ENCODE measurements at regions not wholly inside any gene's neighbourhood (a gene's known extent, or its start where the extent isn't known, plus 50 kb on each side); places are given as distances from the start of the nearest gene placed in this dataset.

GRCh38 chr2:71934595-71935261 lies 212.9 kb downstream of the CYP26B1 start:
- DNase-seq: peak; percentile 4

GRCh38 chr2:71934320-71934593 lies 213.4 kb downstream of the CYP26B1 start:
- DNase-seq: no peak

- DNase-seq: no peak
Measured at GRCh38 chr2:71933467-71934319, 214.0 kb downstream of the CYP26B1 start.

GRCh38 chr2:71932780-71933466 lies 214.7 kb downstream of the CYP26B1 start:
- DNase-seq: no peak

- no peak for DNase-seq
Measured at GRCh38 chr2:71932037-71932779, 215.5 kb downstream of the CYP26B1 start.

- DNase-seq: no peak
Measured at GRCh38 chr2:71930049-71930681, 217.5 kb downstream of the CYP26B1 start.

- no peak for DNase-seq
Measured at GRCh38 chr2:71929482-71929772, 218.2 kb downstream of the CYP26B1 start.

- DNase-seq: no peak
Measured at GRCh38 chr2:71928734-71929481, 218.8 kb downstream of the CYP26B1 start.

- DNase-seq: no peak
Measured at GRCh38 chr2:71927757-71928715, 219.6 kb downstream of the CYP26B1 start.

- DNase-seq: no peak
Measured at GRCh38 chr2:71926876-71927756, 220.5 kb downstream of the CYP26B1 start.

GRCh38 chr2:71926089-71926447 lies 221.6 kb downstream of the CYP26B1 start:
- no peak for DNase-seq

GRCh38 chr2:71925268-71926088 lies 222.2 kb downstream of the CYP26B1 start:
- DNase-seq: no peak

- peak; percentile 42 for DNase-seq
Measured at GRCh38 chr2:71923887-71924533, 223.7 kb downstream of the CYP26B1 start.

- DNase-seq: no peak
Measured at GRCh38 chr2:71923143-71923525, 224.5 kb downstream of the CYP26B1 start.

- DNase-seq: no peak
Measured at GRCh38 chr2:71922499-71923142, 225.0 kb downstream of the CYP26B1 start.

- DNase-seq: no peak
Measured at GRCh38 chr2:71922091-71922490, 225.6 kb downstream of the CYP26B1 start.

GRCh38 chr2:71920819-71921218 lies 226.8 kb downstream of the CYP26B1 start:
- DNase-seq: peak; percentile 2

- DNase-seq: no peak
Measured at GRCh38 chr2:71919708-71920107, 228.0 kb downstream of the CYP26B1 start.

All from inflammatory macrophage treated with lipopolysaccharide for 4 hours (primary cell).